Left ventricle myocardium inferior (tissue), 1 donor: ENCODE measurements at regions not wholly inside any gene's neighbourhood (a gene's known extent, or its start where the extent isn't known, plus 50 kb on each side); places are given as distances from the start of the nearest gene placed in this dataset.
"Not testable (repeated sequence)": the region's sequence is repeated elsewhere in the genome, so short reads cannot be mapped to it uniquely, and the experiment has no call there.

ENCODE experiments used
- DNase-seq: peaks from one replicate; pipeline ENCODE4 v3.0.0-alpha.2; 2020
- H3K27ac ChIP-seq: fragments of 200-600 bp; replicated peaks from 2 replicates; pipeline ENCODE4 v1.8.0; 2021
- H3K27me3 ChIP-seq: fragments of 200-600 bp; 2 replicates; pipeline ENCODE4 v1.8.0; 2021; ENCODE audit warnings: low read depth
- H3K36me3 ChIP-seq: fragments of 200-600 bp; 2 replicates; pipeline ENCODE4 v1.8.0; 2021
- H3K4me1 ChIP-seq: fragments of 200-600 bp; 2 replicates; pipeline ENCODE4 v1.8.0; 2021
- H3K4me3 ChIP-seq: fragments of 200-600 bp; 2 replicates; pipeline ENCODE4 v1.8.0; 2021; ENCODE audit warnings: mild to moderate bottlenecking, moderate library complexity
- H3K9me3 ChIP-seq: fragments of 200-600 bp; replicated peaks from 2 replicates; pipeline ENCODE4 v1.8.0; 2021
- intact Hi-C: fragments of 100-400 bp; cut with micrococcal nuclease; formaldehyde crosslinking; loops from one replicate; pipeline ENCODE4 v1.11.0; 2022
- TF ChIP-seq, protein P1 (sequence below): fragments of 200-600 bp; IDR thresholded peaks from 2 replicates; pipeline ENCODE4 v1.8.0; 2021; ENCODE audit warnings: antibody characterized with exemption, mild to moderate bottlenecking, borderline replicate concordance
- donor health status: DM: no; HTN: yes; CAD: no; lungs with severe emphysema.

DNA sequence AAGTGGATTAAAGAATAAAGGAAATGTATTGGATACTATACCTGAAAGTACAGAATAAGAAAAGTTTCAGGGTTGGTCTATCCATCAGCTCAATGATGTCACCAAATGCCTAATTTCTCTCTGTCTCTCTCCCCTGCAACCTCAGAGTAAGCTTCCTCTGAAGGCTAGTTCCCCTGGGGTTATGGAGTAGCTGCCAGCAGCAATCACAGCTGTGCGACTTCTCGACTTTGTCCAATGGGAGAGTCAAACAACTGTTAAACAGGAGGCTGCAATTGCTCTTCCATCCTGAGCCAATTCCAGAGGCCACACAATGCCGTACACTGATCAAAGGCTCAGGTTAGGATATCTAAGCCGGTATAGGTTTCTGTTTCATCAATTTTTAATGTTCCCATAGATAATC, 95.3 kb upstream of the FANCL start:
- Histone ChIP-seq H3K4me3 (no peak overlapping the region), H3K27me3 (no peaks in the 10 kb centered on the region), H3K27ac (no peak overlapping the region), H3K36me3 (no peaks in the 10 kb centered on the region), H3K9me3 (peaks cover 6% of the 10 kb centered on the region), H3K4me1 (no peaks in the 10 kb centered on the region)
- no peak for DNase-seq
- TF ChIP-seq, protein P1, sequence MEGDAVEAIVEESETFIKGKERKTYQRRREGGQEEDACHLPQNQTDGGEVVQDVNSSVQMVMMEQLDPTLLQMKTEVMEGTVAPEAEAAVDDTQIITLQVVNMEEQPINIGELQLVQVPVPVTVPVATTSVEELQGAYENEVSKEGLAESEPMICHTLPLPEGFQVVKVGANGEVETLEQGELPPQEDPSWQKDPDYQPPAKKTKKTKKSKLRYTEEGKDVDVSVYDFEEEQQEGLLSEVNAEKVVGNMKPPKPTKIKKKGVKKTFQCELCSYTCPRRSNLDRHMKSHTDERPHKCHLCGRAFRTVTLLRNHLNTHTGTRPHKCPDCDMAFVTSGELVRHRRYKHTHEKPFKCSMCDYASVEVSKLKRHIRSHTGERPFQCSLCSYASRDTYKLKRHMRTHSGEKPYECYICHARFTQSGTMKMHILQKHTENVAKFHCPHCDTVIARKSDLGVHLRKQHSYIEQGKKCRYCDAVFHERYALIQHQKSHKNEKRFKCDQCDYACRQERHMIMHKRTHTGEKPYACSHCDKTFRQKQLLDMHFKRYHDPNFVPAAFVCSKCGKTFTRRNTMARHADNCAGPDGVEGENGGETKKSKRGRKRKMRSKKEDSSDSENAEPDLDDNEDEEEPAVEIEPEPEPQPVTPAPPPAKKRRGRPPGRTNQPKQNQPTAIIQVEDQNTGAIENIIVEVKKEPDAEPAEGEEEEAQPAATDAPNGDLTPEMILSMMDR, result no peak
- intact Hi-C loops, result no loop called here

DNA sequence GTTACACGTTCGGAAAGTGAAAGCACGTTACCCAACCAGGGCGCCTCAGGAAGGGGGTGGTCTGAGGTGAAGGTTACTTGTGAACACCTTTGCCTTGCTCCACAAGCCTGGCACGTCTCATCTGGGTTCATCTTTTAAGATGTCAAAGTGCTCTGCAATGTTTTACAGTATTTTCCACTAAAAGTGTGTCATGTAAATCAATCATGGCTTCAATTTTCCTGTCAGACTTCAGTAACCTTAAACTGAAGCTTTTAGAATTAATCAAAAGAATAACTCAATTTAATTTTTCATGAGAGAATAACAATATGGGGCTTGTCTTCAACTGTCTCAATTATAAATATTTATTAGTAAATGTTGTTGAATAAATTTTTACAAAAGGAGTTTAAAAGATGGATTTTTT, 93.3 kb upstream of the FANCL start:
- intact Hi-C loops, result no loop called here

DNA sequence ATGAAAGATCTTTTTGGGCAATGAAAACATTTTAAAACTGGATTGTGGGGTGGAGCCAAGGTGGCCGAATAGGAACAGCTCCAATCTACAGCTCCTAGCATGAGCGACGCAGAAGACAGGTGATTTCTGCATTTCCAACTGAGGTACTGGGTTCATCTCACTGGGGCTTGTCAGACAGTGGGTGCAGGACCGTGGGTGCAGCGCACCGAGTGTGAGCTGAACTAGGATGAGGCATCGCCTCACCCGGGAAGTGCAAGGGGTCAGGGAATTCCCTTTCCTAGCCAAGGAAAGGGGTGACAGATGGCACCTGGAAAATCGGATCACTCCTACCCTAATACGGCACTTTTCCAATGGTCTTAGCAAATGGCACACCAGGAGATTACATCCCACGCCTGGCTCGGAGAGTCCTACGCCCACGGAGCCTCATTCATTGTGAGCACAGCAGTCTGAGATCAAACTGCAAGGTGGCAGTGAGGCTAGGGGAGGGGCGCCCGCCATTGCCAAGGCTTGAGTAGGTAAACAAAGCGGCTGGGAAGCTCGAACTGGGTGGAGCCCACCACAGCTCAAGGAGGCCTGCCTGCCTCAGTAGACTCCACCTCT, 84.3 kb upstream of the FANCL start:
- DNase-seq, H3K27me3 ChIP-seq, intact Hi-C loops, H3K4me1 ChIP-seq, H3K36me3 ChIP-seq, H3K27ac ChIP-seq, H3K9me3 ChIP-seq, H3K4me3 ChIP-seq: not testable (repeated sequence)

More for the DNA sequence above, 93.3 kb upstream of the FANCL start:
- H3K4me1 ChIP-seq, result no peaks in the 10 kb centered on the region
- H3K27ac ChIP-seq, result no peak overlapping the region
- TF ChIP-seq, protein P1, result no peak
- H3K27me3 ChIP-seq, result no peaks in the 10 kb centered on the region
- H3K36me3 ChIP-seq, result no peaks in the 10 kb centered on the region
- H3K9me3 ChIP-seq, result peaks cover 4% of the 10 kb centered on the region
- no peak for DNase-seq
- no peak overlapping the region for H3K4me3 ChIP-seq

DNA sequence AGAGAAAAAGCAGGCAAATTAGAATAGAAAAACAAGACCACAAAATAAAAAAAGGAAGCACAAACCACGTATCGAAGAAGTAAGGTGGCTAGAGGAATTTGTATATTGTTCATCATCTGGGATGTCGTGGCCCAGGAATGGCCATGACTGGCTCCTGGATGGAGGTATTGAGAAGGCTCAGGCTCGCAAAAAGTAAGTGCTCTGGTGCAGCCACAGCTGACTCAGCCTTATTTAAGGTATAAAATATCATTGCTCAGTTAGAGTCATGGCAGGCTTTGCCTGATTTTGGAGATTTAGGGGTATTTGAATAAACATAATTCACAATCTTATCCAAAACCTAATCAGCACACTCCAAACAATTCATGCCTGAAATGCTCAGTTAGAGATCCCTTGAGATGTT, 78.4 kb upstream of the FANCL start:
- no peak for DNase-seq
- Histone ChIP-seq H3K4me3 (no peak overlapping the region), H3K36me3 (no peaks in the 10 kb centered on the region), H3K27me3 (no peaks in the 10 kb centered on the region), H3K9me3 (no peaks in the 10 kb centered on the region), H3K4me1 (no peaks in the 10 kb centered on the region), H3K27ac (no peak overlapping the region)
- TF ChIP-seq, protein P1, result no peak
- intact Hi-C loops, result no loop called here

DNA sequence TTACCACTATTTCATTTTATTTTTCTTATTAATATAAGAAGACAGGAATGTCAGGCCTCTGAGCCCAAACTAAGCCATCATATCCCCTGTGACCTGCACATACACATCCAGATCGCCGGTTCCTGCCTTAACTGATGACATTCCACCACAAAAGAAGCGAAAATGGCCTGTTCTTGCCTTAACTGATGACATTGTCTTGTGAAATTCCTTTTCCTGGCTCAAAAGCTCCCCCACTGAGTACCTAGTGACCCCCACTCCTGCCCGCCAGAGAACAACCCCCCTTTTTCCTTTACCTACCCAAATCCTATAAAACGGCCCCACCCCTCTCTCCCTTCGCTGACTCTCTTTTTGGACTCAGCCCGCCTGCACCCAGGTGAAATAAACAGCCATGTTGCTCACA, 77.8 kb upstream of the FANCL start:
- DNase-seq, H3K27ac ChIP-seq, H3K4me1 ChIP-seq, H3K9me3 ChIP-seq, H3K27me3 ChIP-seq, intact Hi-C loops, H3K4me3 ChIP-seq, H3K36me3 ChIP-seq: not testable (repeated sequence)

DNA sequence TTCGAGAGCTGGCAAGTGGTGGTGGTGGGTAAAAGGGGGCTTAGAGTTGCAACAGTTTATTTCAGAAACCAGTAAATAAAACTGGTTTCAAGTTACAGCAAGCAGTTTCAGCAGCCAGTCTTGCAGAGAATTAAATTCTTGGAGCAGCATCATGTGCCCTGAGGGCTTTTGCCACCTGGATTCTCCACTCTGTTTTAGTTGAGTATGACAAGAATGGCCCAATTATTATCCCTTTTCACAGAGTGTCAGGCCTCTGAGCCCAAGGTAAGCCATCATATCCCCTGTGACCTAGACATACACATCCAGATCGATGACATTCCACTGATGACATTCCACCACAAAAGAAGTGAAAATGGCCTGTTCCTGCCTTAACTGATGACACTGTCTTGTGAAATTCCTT, 72.8 kb upstream of the FANCL start:
- intact Hi-C loops, result no loop called here

More for the DNA sequence above, 72.8 kb upstream of the FANCL start:
- TF ChIP-seq, protein P1, result no peak
- no peak overlapping the region for H3K4me3 ChIP-seq
- no peaks in the 10 kb centered on the region for H3K27me3 ChIP-seq
- no peak overlapping the region for H3K27ac ChIP-seq
- DNase-seq, result no peak
- no peaks in the 10 kb centered on the region for H3K36me3 ChIP-seq
- no peaks in the 10 kb centered on the region for H3K4me1 ChIP-seq
- peaks cover 3% of the 10 kb centered on the region for H3K9me3 ChIP-seq
